Fibroblast of lung (primary cell): ENCODE measurements at regions not wholly inside any gene's neighbourhood (a gene's known extent, or its start where the extent isn't known, plus 50 kb on each side); places are given as distances from the start of the nearest gene placed in this dataset.

Experiments
- CTCF ChIP-seq, 2 donors: IDR thresholded peaks in 1 of 2; conservative IDR thresholded peaks in 1 of 2; 1 replicate in 1 of 2; 2 replicates in 1 of 2; pipeline ENCODE4 v1.5.1; 2011 to 2012; ENCODE audit warnings: low read length in 2 of 2, control low read depth in 1 of 2, inconsistent platforms in 1 of 2, low read depth in 1 of 2, mild to moderate bottlenecking in 1 of 2
- EZH2 ChIP-seq: IDR thresholded peaks from 2 replicates; pipeline ENCODE4 v1.5.1; 2012; ENCODE audit warnings: low read length, control low read depth, mild to moderate bottlenecking; ENCODE audit errors: missing control alignments

GRCh38 chr20:46831633-46832011 is 63.0 kb upstream of the EYA2 start:
- no peak for TF ChIP-seq CTCF (conservative IDR thresholded peaks at IDR 0.05 in 1 of 2, IDR thresholded peaks at IDR 0.05 in 1 of 2; ENCODE audit: low read depth in 1 of 2, low read length in 2 of 2)
- no peak for TF ChIP-seq EZH2
